Muscle layer of duodenum (tissue), 2 donors: ENCODE measurements at regions not wholly inside any gene's neighbourhood (a gene's known extent, or its start where the extent isn't known, plus 50 kb on each side); places are given as distances from the start of the nearest gene placed in this dataset.
A peak's percentile ranks its signal among the peaks of the same experiment; 100 is the strongest.

ENCODE experiments used
- H3K27ac ChIP-seq: one replicate; pipeline ENCODE4 v1.7.0; 2013; ENCODE audit warnings: mild to moderate bottlenecking, low read length
- H3K27me3 ChIP-seq: one replicate; pipeline ENCODE4 v1.7.0; 2013; ENCODE audit warnings: low read depth, mild to moderate bottlenecking, control low read depth, low read length
- H3K36me3 ChIP-seq, 2 donors: one replicate each; pipeline ENCODE4 v1.7.0; 2013; ENCODE audit warnings: low read length in 2 of 2, control low read depth in 1 of 2, mild to moderate bottlenecking in 1 of 2; ENCODE audit not compliant: insufficient read depth in 2 of 2, control insufficient read depth in 1 of 2
- H3K4me1 ChIP-seq, 2 donors: one replicate each; pipeline ENCODE4 v1.7.0; 2013; ENCODE audit warnings: low read length in 2 of 2, mild to moderate bottlenecking in 2 of 2, control low read depth in 1 of 2, moderate library complexity in 1 of 2; ENCODE audit not compliant: insufficient read depth in 2 of 2, control insufficient read depth in 1 of 2
- H3K4me3 ChIP-seq, 2 donors: one replicate each; pipeline ENCODE4 v1.7.0; 2013; ENCODE audit warnings: low read length in 2 of 2, low read depth in 1 of 2, mild to moderate bottlenecking in 1 of 2
- H3K9me3 ChIP-seq, 2 donors: one replicate each; pipeline ENCODE4 v1.7.0; 2013; ENCODE audit warnings: low read length in 2 of 2, control low read depth in 1 of 2, mild to moderate bottlenecking in 1 of 2; ENCODE audit not compliant: control insufficient read depth in 1 of 2
- donor health status: healthy.

DNA sequence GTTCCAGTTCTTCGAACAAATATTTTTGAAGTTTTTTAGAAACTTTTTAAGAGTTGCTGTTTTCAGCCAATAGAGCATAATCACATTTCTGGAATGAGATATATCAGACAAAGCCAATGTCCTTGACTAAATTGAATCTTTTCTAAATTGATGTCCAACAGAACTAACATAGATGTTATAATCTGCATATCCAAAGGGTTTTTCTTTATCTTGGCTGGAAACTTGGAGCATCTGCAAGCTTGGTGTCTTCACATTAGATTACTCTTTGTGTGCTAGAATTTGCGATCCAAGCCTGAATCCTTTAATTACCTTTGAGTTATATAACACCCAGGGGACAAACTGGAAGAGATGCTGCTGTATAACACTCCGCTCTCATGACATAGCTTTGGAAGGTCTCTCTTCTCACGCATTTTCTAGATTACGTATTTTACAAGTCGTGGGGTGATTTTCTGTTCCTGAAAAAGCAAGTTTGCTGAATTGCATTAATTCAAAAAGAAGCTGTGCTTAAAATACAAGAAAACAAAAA lies 64.4 kb upstream of the FUCA2 start:
- H3K9me3 ChIP-seq: no peaks in the 10 kb centered on the region
- H3K27ac ChIP-seq: no peak overlapping the region
- no peaks in the 10 kb centered on the region for H3K27me3 ChIP-seq
- no peaks in the 10 kb centered on the region for H3K36me3 ChIP-seq
- H3K4me1 ChIP-seq: peaks cover 0 to 5% of the 10 kb centered on the region in 2 donors
- H3K4me3 ChIP-seq: no peak overlapping the region

DNA sequence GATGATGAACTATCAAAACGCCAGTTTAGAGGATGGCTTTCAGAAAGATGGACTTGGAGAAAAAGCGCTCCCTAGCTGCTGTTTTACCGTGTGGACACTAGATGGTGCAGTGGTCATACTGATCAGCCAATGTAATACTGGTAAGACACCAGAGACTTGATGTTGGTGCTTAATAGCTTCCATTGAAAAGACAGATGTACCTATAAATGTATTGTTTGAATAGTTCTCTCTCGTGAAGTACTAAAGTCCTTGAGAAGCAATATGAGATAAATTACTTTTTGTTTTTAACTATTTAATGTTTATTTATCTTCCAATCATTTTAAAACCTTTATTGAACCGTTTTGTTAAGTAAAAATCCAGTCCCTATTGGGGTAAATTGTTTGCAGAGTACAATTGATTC lies 63.9 kb upstream of the FUCA2 start:
- Histone ChIP-seq H3K27ac (no peak overlapping the region), H3K4me3 (no peak overlapping the region), H3K36me3 (no peaks in the 10 kb centered on the region), H3K27me3 (no peaks in the 10 kb centered on the region), H3K9me3 (no peaks in the 10 kb centered on the region), H3K4me1 (peaks cover 0 to 5% of the 10 kb centered on the region in 2 donors)

DNA sequence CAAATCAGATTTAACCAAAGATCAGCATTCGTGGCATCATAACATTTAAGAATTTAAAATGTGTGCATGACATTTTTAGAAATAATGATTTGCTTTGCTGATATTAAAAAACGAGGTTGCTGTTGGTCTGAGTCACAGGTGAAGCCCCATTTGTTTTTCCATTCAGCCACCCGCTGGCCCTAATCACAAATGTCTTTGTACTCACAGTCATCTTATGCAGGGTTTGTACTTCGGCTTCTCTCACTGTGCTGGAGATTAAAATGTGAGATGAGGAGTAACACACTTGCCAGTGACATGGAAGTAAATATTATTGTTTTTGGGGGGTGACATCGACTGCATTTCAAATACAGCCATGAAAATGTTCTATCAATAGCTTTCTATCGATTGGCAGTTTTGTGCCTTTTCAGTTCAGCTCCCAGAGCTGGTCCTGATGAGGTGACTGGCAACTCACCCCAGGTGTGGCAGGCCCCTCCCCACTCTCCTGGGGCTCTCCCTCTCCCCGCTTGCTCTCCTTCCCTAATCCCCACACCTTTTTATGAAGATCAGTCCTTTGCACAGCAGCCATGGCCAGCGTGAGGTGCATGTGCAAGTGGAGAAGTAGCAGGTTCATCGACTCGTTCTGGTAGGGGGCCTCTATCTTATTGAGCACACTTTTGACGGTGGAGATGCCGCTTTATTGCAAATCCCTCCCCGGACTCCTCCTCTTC lies 58.8 kb upstream of the FUCA2 start:
- Histone ChIP-seq H3K27me3 (no peaks in the 10 kb centered on the region), H3K4me1 (no peaks in the 10 kb centered on the region), H3K9me3 (no peaks in the 10 kb centered on the region), H3K27ac (no peak overlapping the region), H3K4me3 (no peak overlapping the region), H3K36me3 (no peaks in the 10 kb centered on the region)

DNA sequence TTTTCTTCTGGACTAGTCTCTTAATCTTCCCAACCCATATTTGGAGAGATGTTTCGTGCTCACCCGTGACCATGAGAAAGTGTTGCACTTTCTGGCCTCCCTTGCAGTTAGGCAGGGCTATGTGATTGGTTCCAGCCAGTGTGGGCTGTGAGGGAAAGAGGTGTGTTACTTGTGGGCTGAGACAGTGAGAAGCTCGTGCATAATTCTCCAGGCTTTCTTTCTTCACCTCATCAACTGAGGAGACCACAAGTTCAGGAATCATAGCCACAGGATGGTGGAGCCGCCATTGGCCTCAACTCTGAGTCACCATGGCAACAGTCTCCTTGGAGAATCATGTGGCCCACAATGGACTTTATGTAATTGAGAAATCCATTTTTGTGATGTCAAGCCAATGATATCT lies 57.5 kb upstream of the FUCA2 start:
- H3K9me3 ChIP-seq: no peaks in the 10 kb centered on the region
- peak overlapping the region; percentile 49 for H3K27ac ChIP-seq
- no peaks in the 10 kb centered on the region for H3K36me3 ChIP-seq
- H3K4me3 ChIP-seq: no peak overlapping the region
- H3K27me3 ChIP-seq: no peaks in the 10 kb centered on the region
- H3K4me1 ChIP-seq: no peaks in the 10 kb centered on the region

DNA sequence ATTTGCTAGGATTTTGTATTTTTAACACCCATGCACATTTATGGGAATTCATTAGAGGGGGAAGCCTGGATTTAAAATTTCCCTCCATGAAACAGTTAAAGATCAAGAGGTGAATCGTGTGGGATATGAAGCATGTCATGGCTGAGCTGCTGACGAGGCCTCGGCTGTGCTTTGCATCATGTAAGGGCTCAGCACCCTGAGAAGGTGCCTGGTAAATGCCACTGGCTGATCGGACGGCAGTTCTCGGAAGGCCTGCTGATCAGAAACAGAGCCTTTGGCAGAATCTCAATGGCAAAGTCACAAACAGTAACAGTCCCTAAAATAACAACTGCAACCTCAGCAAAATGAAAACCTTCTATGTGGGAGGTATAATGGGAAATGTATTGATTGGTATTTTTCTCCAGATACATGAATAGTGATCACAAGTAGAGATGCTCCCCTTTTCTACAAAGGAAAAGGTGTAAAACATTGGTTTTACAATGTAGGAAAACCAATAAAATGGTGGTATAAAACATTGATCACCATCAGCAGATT lies 53.0 kb upstream of the FUCA2 start:
- no peaks in the 10 kb centered on the region for H3K36me3 ChIP-seq
- no peak overlapping the region for H3K27ac ChIP-seq
- H3K4me3 ChIP-seq: no peak overlapping the region
- H3K4me1 ChIP-seq: no peaks in the 10 kb centered on the region
- no peaks in the 10 kb centered on the region for H3K9me3 ChIP-seq
- no peaks in the 10 kb centered on the region for H3K27me3 ChIP-seq

DNA sequence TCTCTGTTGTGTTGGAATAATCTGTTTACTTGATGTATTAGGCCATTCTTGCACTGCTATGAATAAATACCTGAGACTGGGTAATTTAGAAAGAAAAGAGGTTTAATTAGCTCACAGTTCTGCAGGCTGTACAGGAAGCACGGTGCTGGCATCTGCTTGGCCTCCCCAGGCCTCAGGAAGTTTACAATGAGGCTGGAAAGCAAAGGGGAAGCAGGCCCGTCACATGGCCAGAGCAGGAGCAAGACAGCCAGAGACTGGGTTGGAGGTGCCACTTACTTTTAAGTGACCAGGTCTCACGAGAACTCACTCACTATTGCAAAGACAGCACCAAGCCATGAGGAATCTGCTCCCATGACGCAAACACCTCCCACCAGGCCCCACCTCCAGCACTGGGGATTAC lies 50.6 kb upstream of the FUCA2 start:
- Histone ChIP-seq H3K4me3 (no peak overlapping the region), H3K27me3 (no peaks in the 10 kb centered on the region), H3K4me1 (no peaks in the 10 kb centered on the region), H3K9me3 (no peaks in the 10 kb centered on the region), H3K36me3 (no peaks in the 10 kb centered on the region), H3K27ac (no peak overlapping the region)
